HepG2 (cell line): ENCODE measurements at regions not wholly inside any gene's neighbourhood (a gene's known extent, or its start where the extent isn't known, plus 50 kb on each side); places are given as distances from the start of the nearest gene placed in this dataset.

ENCODE experiments used
- ATAC-seq: fragments of 200-7000 bp; cut with Tn5 transposase; 3 replicates; pipeline ENCODE4 v1.9.1; 2020; ENCODE audit warnings: mild to moderate bottlenecking, moderate library complexity
- BruUV-seq: library from RNA; stranded (reverse); fragments of 400-500 nt; replicated peaks from 2 replicates; lab custom pipeline; 2021; lab: Mats Ljungman, UMichigan
- CTCF ChIA-PET: fragments of 300-600 bp; formaldehyde crosslinking; extraction: SDS; loops from one replicate; lab custom pipeline; 2021; ENCODE audit warnings: low total read pairs, inconsistent platforms, low intra/inter-chr PET ratio; lab: Yijun Ruan, JAX
- POLR2A ChIA-PET: fragments of 350-600 bp; sonication (Branson Sonifier 250); formaldehyde crosslinking; loops from one replicate; lab custom pipeline; 2020; ENCODE audit warnings: antibody characterized with exemption, inconsistent platforms; lab: Yijun Ruan, JAX
- DNase-seq: peaks from one replicate; pipeline ENCODE4 v3.0.0-alpha.2; 2015; ENCODE audit warnings: low spot score
- FAIRE-seq: peaks from 3 replicates; lab custom pipeline; 2011; peaks lifted over from hg19 to GRCh38; lab: Jason Lieb, UNC
- H2AFZ ChIP-seq: one replicate; pipeline ENCODE4 v1.6.1; 2011; ENCODE audit warnings: low read length, inconsistent platforms
- H3K27ac ChIP-seq: fragments of 300-600 bp; 3 replicates; pipeline ENCODE4 v1.8.0; 2011; ENCODE audit warnings: mixed run types, mild to moderate bottlenecking, mixed read lengths, low read length, inconsistent platforms; ENCODE audit not compliant: insufficient read depth; ENCODE audit errors: extremely low read length
- H3K27me3 ChIP-seq, 2 experiments: fragments of 200-600 bp in 1 of 2; 2 replicates in 1 of 2; 3 replicates in 1 of 2; pipeline versions ENCODE4 v1.6.0 to v1.8.0; 2011; ENCODE audit warnings: low read length in 2 of 2, mild to moderate bottlenecking in 2 of 2, moderate library complexity in 2 of 2, inconsistent platforms in 1 of 2; ENCODE audit not compliant: insufficient read depth in 2 of 2, control insufficient read depth in 1 of 2
- H3K36me3 ChIP-seq, 2 experiments: fragments of 200-600 bp in 1 of 2; replicated peaks in 1 of 2; 2 replicates in 1 of 2; 3 replicates in 1 of 2; pipeline versions ENCODE4 v1.5.1 to v1.8.0; 2011; ENCODE audit warnings: low read length in 2 of 2, inconsistent platforms in 1 of 2; ENCODE audit not compliant: insufficient read depth in 2 of 2, control insufficient read depth in 1 of 2
- H3K4me1 ChIP-seq: 2 replicates; pipeline ENCODE4 v1.5.1; 2012; ENCODE audit warnings: low read length, inconsistent platforms; ENCODE audit not compliant: insufficient read depth
- H3K4me2 ChIP-seq: 2 replicates; pipeline ENCODE4 v1.6.0; 2011; ENCODE audit warnings: low read depth, low read length, inconsistent platforms
- H3K4me3 ChIP-seq, 3 experiments: fragments of 200-600 bp in 1 of 3; sonication (generic), shearing (Covaris generic) in 1 of 3; replicated peaks in 1 of 3; 2 replicates each; pipeline ENCODE4 v1.5.1; 2011 to 2016; ENCODE audit warnings: low read length in 3 of 3, inconsistent platforms in 2 of 3, low read depth in 2 of 3, mild to moderate bottlenecking in 2 of 3, control low read depth in 1 of 3, mixed read lengths in 1 of 3; ENCODE audit not compliant: insufficient read depth in 1 of 3
- H3K79me2 ChIP-seq: one replicate; pipeline ENCODE4 v1.6.1; 2011; ENCODE audit warnings: low read length, inconsistent platforms; ENCODE audit not compliant: insufficient read depth
- H3K9ac ChIP-seq: 2 replicates; pipeline ENCODE4 v1.6.0; 2011; ENCODE audit warnings: mild to moderate bottlenecking, low read depth, low read length, inconsistent platforms; ENCODE audit not compliant: insufficient read depth
- H3K9me3 ChIP-seq: 2 replicates; pipeline ENCODE4 v1.5.1; 2012; ENCODE audit warnings: mild to moderate bottlenecking, low read length
- H4K20me1 ChIP-seq: 2 replicates; pipeline ENCODE4 v1.6.0; 2011; ENCODE audit warnings: inconsistent platforms, mild to moderate bottlenecking, low read length, moderate library complexity; ENCODE audit not compliant: insufficient read depth
- ATF1 ChIP-seq: IDR thresholded peaks from 2 replicates; pipeline ENCODE4 v1.6.1; 2016; ENCODE audit warnings: mild to moderate bottlenecking, control low read depth
- CEBPG ChIP-seq: IDR thresholded peaks from 2 replicates; pipeline ENCODE4 v1.6.1; 2016
- DMTF1 ChIP-seq: sonication (generic); formaldehyde crosslinking; IDR thresholded peaks from 2 replicates; pipeline ENCODE4 v1.4.0; 2020; ENCODE audit warnings: mild to moderate bottlenecking, missing genetic modification reagents
- GFI1 ChIP-seq: sonication (generic); formaldehyde crosslinking; IDR thresholded peaks from 2 replicates; pipeline ENCODE4 v1.5.0; 2020; ENCODE audit warnings: missing genetic modification reagents, mild to moderate bottlenecking, borderline replicate concordance
- HMG20A ChIP-seq: IDR thresholded peaks from 2 replicates; pipeline ENCODE4 v1.6.1; 2016; ENCODE audit warnings: borderline replicate concordance
- HOXA5 ChIP-seq: sonication (generic); formaldehyde crosslinking; IDR thresholded peaks from 2 replicates; pipeline ENCODE4 v1.4.0; 2020; ENCODE audit warnings: missing genetic modification reagents
- KLF9 ChIP-seq: IDR thresholded peaks from 2 replicates; pipeline ENCODE4 v1.6.1; 2016; ENCODE audit warnings: low read depth
- LCORL ChIP-seq, 2 experiments: fragments of 450-650 bp in 1 of 2; sonication (generic) in 1 of 2; formaldehyde crosslinking in 1 of 2; IDR thresholded peaks; 2 replicates each; pipeline versions ENCODE4 v1.5.0 to v1.6.1; 2017 to 2020; ENCODE audit warnings: antibody characterized with exemption in 1 of 2, missing genetic modification reagents in 1 of 2
- NCOA5 ChIP-seq: sonication (generic); formaldehyde crosslinking; IDR thresholded peaks from 2 replicates; pipeline ENCODE4 v1.4.0; 2020; ENCODE audit warnings: missing genetic modification reagents
- RNF219 ChIP-seq: sonication (generic); formaldehyde crosslinking; IDR thresholded peaks from 2 replicates; pipeline ENCODE4 v1.5.0; 2020; ENCODE audit warnings: mild to moderate bottlenecking, missing genetic modification reagents
- SOX5 ChIP-seq: IDR thresholded peaks from 2 replicates; pipeline ENCODE4 v1.6.1; 2016; ENCODE audit warnings: borderline replicate concordance
- SYNCRIP ChIP-seq: fragments of 200-400 bp; formaldehyde crosslinking; IDR thresholded peaks from 2 replicates; pipeline ENCODE4 v1.6.1; 2018; ENCODE audit warnings: mild to moderate bottlenecking, low read depth, low read length; ENCODE audit not compliant: insufficient read depth
- XBP1 ChIP-seq: sonication (generic); formaldehyde crosslinking; IDR thresholded peaks from 2 replicates; pipeline ENCODE4 v1.5.0; 2020; ENCODE audit warnings: missing genetic modification reagents
- ZNF12 ChIP-seq: sonication (generic); formaldehyde crosslinking; IDR thresholded peaks from 2 replicates; pipeline ENCODE4 v1.5.0; 2020; ENCODE audit warnings: missing genetic modification reagents
- ZNF326 ChIP-seq: sonication (generic); formaldehyde crosslinking; IDR thresholded peaks from 2 replicates; pipeline ENCODE4 v1.4.0; 2020; ENCODE audit warnings: missing genetic modification reagents, borderline replicate concordance
- ZNF430 ChIP-seq: sonication (generic); formaldehyde crosslinking; IDR thresholded peaks from 2 replicates; pipeline ENCODE4 v1.9.0; 2021; ENCODE audit warnings: mild to moderate bottlenecking, missing genetic modification reagents
- ZNF562 ChIP-seq: sonication (generic); formaldehyde crosslinking; IDR thresholded peaks from 2 replicates; pipeline ENCODE4 v1.8.0; 2022; ENCODE audit warnings: missing genetic modification reagents, borderline replicate concordance
- ZNF674 ChIP-seq: sonication (generic); formaldehyde crosslinking; IDR thresholded peaks from 2 replicates; pipeline ENCODE4 v1.5.0; 2020; ENCODE audit warnings: low read depth, mild to moderate bottlenecking, missing genetic modification reagents
- WGBS: methylation state at CpG from one replicate; pipeline ENCODE4 v1.1.6; 2017; ENCODE audit warnings: low lambda C conversion rate; 5-methylcytosine and 5-hydroxymethylcytosine counted together
- in situ Hi-C: cut with HindIII; loops from 2 replicates; pipeline ENCODE4 v1.10.0; 2017; ENCODE audit warnings: low pct_unique_long_range_greater_than_20kb; ENCODE audit not compliant: extremely low pct_ligation_motif_present
- intact Hi-C: fragments of 100-400 bp; cut with micrococcal nuclease; formaldehyde crosslinking; loops from one replicate; pipeline ENCODE4 v1.10.0; 2022; ENCODE audit not compliant: unreplicated experiment
- TF ChIP-seq, protein P1 (sequence below): fragments of 450-650 bp; IDR thresholded peaks from 2 replicates; pipeline ENCODE4 v1.6.1; 2016
- TF ChIP-seq, protein P2 (sequence below): sonication (generic); formaldehyde crosslinking; IDR thresholded peaks from 2 replicates; pipeline ENCODE4 v1.4.0; 2020; ENCODE audit warnings: mild to moderate bottlenecking, missing genetic modification reagents

- ChIA-PET POLR2A (no interaction called here), CTCF (no interaction called here)
- intact Hi-C loops, result no loop called here
- 20% methylated on average over 5 of the region's 5 CpGs for WGBS
- Histone ChIP-seq H3K4me2 (no peak overlapping the region), H2AFZ (no peak overlapping the region), H3K9ac (no peak overlapping the region), H3K9me3 (peaks cover 46% of the 10 kb centered on the region), H3K27me3 (no peaks in the 10 kb centered on the region), H3K27ac (no peak overlapping the region), H4K20me1 (no peaks in the 10 kb centered on the region), H3K79me2 (no peaks in the 10 kb centered on the region), H3K36me3 (no peaks in the 10 kb centered on the region), H3K4me3 (no peak overlapping the region), H3K4me1 (no peaks in the 10 kb centered on the region)
- TF ChIP-seq ATF1 (CRISPR knock-in tag) (no peak), ZNF674 (CRISPR knock-in tag) (no peak), RNF219 (CRISPR knock-in tag) (no peak), SYNCRIP (no peak), KLF9 (CRISPR knock-in tag) (no peak), ZNF326 (CRISPR knock-in tag) (no peak), GFI1 (CRISPR knock-in tag) (no peak), HOXA5 (CRISPR knock-in tag) (no peak), ZNF430 (CRISPR knock-in tag) (no peak), HMG20A (CRISPR knock-in tag) (no peak), CEBPG (CRISPR knock-in tag) (no peak), SOX5 (CRISPR knock-in tag) (no peak), LCORL (IDR thresholded peaks at IDR 0.05) (no peak), LCORL (CRISPR knock-in tag; IDR thresholded peaks at IDR 0.05) (no peak), XBP1 (no peak), ZNF562 (CRISPR knock-in tag) (no peak), DMTF1 (CRISPR knock-in tag) (no peak), ZNF12 (CRISPR knock-in tag) (no peak), NCOA5 (no peak)
- TF ChIP-seq, protein P1, sequence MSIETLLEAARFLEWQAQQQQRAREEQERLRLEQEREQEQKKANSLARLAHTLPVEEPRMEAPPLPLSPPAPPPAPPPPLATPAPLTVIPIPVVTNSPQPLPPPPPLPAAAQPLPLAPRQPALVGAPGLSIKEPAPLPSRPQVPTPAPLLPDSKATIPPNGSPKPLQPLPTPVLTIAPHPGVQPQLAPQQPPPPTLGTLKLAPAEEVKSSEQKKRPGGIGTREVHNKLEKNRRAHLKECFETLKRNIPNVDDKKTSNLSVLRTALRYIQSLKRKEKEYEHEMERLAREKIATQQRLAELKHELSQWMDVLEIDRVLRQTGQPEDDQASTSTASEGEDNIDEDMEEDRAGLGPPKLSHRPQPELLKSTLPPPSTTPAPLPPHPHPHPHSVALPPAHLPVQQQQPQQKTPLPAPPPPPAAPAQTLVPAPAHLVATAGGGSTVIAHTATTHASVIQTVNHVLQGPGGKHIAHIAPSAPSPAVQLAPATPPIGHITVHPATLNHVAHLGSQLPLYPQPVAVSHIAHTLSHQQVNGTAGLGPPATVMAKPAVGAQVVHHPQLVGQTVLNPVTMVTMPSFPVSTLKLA, result no peak
- TF ChIP-seq, protein P2, sequence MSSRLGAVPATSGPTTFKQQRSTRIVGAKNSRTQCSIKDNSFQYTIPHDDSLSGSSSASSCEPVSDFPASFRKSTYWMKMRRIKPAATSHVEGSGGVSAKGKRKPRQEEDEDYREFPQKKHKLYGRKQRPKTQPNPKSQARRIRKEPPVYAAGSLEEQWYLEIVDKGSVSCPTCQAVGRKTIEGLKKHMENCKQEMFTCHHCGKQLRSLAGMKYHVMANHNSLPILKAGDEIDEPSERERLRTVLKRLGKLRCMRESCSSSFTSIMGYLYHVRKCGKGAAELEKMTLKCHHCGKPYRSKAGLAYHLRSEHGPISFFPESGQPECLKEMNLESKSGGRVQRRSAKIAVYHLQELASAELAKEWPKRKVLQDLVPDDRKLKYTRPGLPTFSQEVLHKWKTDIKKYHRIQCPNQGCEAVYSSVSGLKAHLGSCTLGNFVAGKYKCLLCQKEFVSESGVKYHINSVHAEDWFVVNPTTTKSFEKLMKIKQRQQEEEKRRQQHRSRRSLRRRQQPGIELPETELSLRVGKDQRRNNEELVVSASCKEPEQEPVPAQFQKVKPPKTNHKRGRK (CRISPR knock-in tag), result no peak
- BruUV-seq, result no TSS peak
- in situ Hi-C loops, result no loop called here
- FAIRE-seq (no peak), DNase-seq (no peak), ATAC-seq (no peak)
Measured at GRCh38 chr5:12780536-12780935, 876.3 kb upstream of the CTNND2 start.
